ENCODE measurements at regions not wholly inside any gene's neighbourhood (a gene's known extent, or its start where the extent isn't known, plus 50 kb on each side); places are given as distances from the start of the nearest gene placed in this dataset.

- TF ChIP-seq CTCF (IDR thresholded peaks at IDR 0.05): no peak
- no peak for TF ChIP-seq POLR2AphosphoS5 (IDR thresholded peaks at IDR 0.05; ENCODE audit: low read depth, low read length)
- TF ChIP-seq SIN3A (IDR thresholded peaks at IDR 0.05; ENCODE audit: borderline replicate concordance, insufficient read depth, low read depth, low read length): no peak
- no peak for TF ChIP-seq REST (IDR thresholded peaks at IDR 0.05; ENCODE audit: insufficient read depth in 1 of 2, low read depth in 2 of 2, low read length in 1 of 2)
These were observed 74.1 kb downstream of the ID4 start for GRCh38 chr6:19911223-19911622.

Data from Panc1 (cell line).